ENCODE measurements at regions not wholly inside any gene's neighbourhood (a gene's known extent, or its start where the extent isn't known, plus 50 kb on each side); places are given as distances from the start of the nearest gene placed in this dataset.

DNA sequence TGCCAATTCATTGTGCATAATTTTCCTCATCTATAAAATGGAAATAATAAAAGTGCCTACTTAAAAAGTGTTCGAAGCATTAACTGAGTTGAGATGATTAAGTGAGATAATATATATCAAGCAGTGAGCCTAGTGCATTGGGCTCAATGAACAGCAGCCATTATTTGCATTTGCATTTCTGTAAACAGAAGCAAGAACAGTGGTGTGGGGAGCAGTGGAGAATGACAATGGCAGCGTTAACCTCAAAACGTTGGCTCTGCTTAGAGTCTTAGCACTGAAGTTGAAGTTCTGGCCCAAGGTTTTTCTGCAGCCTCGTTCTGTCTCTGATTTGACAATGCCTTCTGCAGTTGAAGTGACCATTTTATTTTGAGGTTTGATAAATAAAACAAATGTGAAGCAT lies 466.3 kb upstream of the ONECUT1 start:
- H3K4me3 ChIP-seq = no peak overlapping the region
- 69 to 76% (median 72%) methylated on average over 4 of the region's 4 CpGs for WGBS, 3 donors
- intact Hi-C loops (cut with DNase I) = no loop called here
- TF ChIP-seq CTCF (IDR thresholded peaks at IDR 0.05) (no peak), POLR2A (IDR thresholded peaks at IDR 0.05) (no peak), EP300 (IDR thresholded peaks at IDR 0.05) (no peak)
- no peak overlapping the region for H3K27ac ChIP-seq
- H3K27me3 ChIP-seq = no peaks in the 10 kb centered on the region
- no peak for DNase-seq
- H3K36me3 ChIP-seq = no peaks in the 10 kb centered on the region
- no peaks in the 10 kb centered on the region for H3K4me1 ChIP-seq (ENCODE audit: insufficient read depth)
- H3K9me3 ChIP-seq = no peaks in the 10 kb centered on the region

DNA sequence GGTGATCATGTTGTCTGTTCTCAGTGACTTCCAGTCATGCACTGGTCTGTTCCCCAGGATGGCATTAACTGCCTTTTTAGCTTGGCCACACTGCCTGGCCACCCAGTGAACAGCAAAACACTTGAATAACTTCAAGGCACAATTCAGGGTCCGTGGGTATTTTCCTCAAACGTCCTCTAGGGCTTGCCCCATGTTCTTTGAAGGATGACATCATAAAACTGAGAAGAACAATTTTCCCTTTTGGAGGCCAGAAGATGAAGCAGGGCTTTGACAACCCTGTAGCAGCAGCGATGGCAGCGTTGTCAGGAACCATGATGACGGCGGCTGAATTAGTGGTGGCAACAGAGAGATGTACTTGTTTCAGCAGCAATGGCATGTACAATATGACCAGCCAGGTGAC lies 465.9 kb upstream of the ONECUT1 start:
- Histone ChIP-seq H3K4me1 (ENCODE audit: insufficient read depth) (no peaks in the 10 kb centered on the region), H3K27me3 (no peaks in the 10 kb centered on the region), H3K36me3 (no peaks in the 10 kb centered on the region), H3K9me3 (no peaks in the 10 kb centered on the region), H3K27ac (no peak overlapping the region), H3K4me3 (no peak overlapping the region)
- DNase-seq = no peak
- 76 to 81% (median 79%) methylated on average over 6 of the region's 6 CpGs for WGBS, 3 donors
- no peak for TF ChIP-seq POLR2A (IDR thresholded peaks at IDR 0.05)
- no peak for TF ChIP-seq CTCF (IDR thresholded peaks at IDR 0.05)
- TF ChIP-seq EP300 (IDR thresholded peaks at IDR 0.05) = no peak
- intact Hi-C loops (cut with DNase I) = no loop called here

DNA sequence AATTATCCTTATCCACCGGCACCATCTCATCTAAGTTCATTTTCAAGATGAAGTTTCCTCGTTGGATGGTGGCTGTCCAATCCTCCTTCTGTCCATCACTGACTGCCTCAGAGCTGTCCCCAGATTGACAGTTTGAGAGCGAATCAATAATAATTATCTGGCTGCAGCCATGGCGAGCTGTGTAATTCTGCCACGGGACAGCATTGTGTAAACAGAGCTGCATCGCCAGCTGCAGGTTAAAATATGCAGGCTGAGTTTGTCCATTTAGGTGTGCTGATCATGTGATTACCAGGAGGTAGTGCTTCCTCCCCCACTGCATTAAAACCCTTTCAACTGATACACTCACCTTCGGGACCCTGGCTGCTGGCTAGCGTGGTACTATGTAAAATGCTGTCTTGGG lies 461.9 kb upstream of the ONECUT1 start:
- Histone ChIP-seq H3K9me3 (no peaks in the 10 kb centered on the region), H3K36me3 (no peaks in the 10 kb centered on the region), H3K27ac (no peak overlapping the region), H3K4me1 (ENCODE audit: insufficient read depth) (no peaks in the 10 kb centered on the region), H3K4me3 (no peak overlapping the region), H3K27me3 (no peaks in the 10 kb centered on the region)
- no peak for DNase-seq
- WGBS, 3 donors = 28 to 35% (median 34%) methylated on average over 8 of the region's 8 CpGs
- intact Hi-C loops (cut with DNase I) = no loop called here
- TF ChIP-seq POLR2A (IDR thresholded peaks at IDR 0.05) (no peak), EP300 (IDR thresholded peaks at IDR 0.05) (no peak), CTCF (IDR thresholded peaks at IDR 0.05) (no peak)

DNA sequence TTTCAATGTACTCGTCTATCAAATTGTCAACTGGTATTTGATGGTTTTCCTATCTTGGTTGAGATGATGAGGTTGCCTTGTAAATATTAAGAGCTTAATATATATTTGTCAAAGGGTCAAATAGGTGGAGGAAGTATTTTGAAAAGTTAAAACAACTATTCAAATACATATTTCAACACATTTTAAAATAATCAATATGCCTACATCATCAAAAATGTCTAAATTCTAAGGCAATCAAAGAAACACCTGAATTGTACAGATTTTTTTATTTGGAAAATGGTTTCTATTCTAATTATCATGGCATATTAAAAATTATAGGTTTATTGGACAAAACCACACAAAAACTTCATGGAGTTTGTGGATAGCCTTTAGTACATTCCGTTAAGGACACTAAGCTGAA lies 461.4 kb upstream of the ONECUT1 start:
- DNase-seq = no peak
- Histone ChIP-seq H3K36me3 (no peaks in the 10 kb centered on the region), H3K27ac (no peak overlapping the region), H3K4me1 (ENCODE audit: insufficient read depth) (no peaks in the 10 kb centered on the region), H3K9me3 (no peaks in the 10 kb centered on the region), H3K4me3 (no peak overlapping the region), H3K27me3 (no peaks in the 10 kb centered on the region)
- 49 to 55% (median 54%) methylated on average over 2 of the region's 2 CpGs for WGBS, 3 donors
- TF ChIP-seq POLR2A (IDR thresholded peaks at IDR 0.05) (no peak), CTCF (IDR thresholded peaks at IDR 0.05) (no peak), EP300 (IDR thresholded peaks at IDR 0.05) (no peak)
- intact Hi-C loops (cut with DNase I) = no loop called here
